ENCODE measurements at regions not wholly inside any gene's neighbourhood (a gene's known extent, or its start where the extent isn't known, plus 50 kb on each side); places are given as distances from the start of the nearest gene placed in this dataset.

DNA sequence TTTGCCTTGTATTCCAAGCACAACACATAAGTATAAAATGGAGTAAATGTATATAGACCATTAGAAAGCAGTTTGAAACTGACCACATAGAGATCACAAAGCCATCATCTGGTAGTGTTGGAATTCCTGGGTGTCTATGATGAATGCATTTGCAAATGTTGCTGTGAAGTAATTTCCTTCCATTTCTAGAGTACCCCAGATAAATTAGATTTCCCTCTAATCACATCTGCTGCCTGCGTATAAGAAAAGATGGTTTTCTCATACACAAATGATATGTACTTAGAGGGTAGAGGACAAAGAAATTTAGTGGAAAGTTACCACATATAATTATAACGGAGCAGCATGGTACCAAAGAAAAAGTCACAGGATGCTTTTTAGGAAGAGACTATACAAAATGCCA is 1117.8 kb downstream of the IGSF11 start:
- Histone ChIP-seq H3K23ac (ENCODE audit: insufficient read length) (no peak overlapping the region), H3K36me3 (ENCODE audit: control insufficient read depth in 2 of 4, insufficient read depth in 4 of 4, low read length in 3 of 4) (no peaks in the 10 kb centered on the region), H3K4me3 (ENCODE audit: extremely low read depth in 1 of 4, insufficient read depth in 2 of 4, low read depth in 3 of 4, low read length in 4 of 4) (no peak overlapping the region), H2BK120ac (replicated peaks; ENCODE audit: low read depth, low read length) (no peak overlapping the region), H3K4ac (replicated peaks; ENCODE audit: insufficient read length, low read depth, low read length) (no peak overlapping the region), H3K79me1 (ENCODE audit: low read depth, low read length) (no peaks in the 10 kb centered on the region), H2BK12ac (ENCODE audit: low read depth, low read length) (no peak overlapping the region), H2AK5ac (ENCODE audit: low read depth, low read length) (no peak overlapping the region), H2BK20ac (ENCODE audit: low read length) (no peak overlapping the region), H3K9me3 (ENCODE audit: insufficient read depth in 2 of 2, low read depth in 1 of 2, low read length in 1 of 2) (no peaks in the 10 kb centered on the region), H3K56ac (replicated peaks; ENCODE audit: insufficient read length, low read depth, low read length) (no peak overlapping the region), H3K79me2 (ENCODE audit: control insufficient read depth in 1 of 2, insufficient read depth in 2 of 2, low read length in 2 of 2) (no peaks in the 10 kb centered on the region), H3K18ac (ENCODE audit: extremely low read depth, low read length) (no peak overlapping the region), H3K4me1 (replicated peaks in 1 of 4; ENCODE audit: control insufficient read depth in 3 of 4, insufficient read depth in 4 of 4, low read length in 3 of 4) (peaks cover 0 to 5% (median 3%) of the 10 kb centered on the region in 4 experiments; a peak in 4 of 7 replicates), H2AFZ (ENCODE audit: low read length) (no peak overlapping the region), H3K14ac (ENCODE audit: insufficient read length) (no peak overlapping the region), H3K4me2 (ENCODE audit: insufficient read depth in 1 of 2, low read depth in 2 of 2, low read length in 2 of 2) (no peak overlapping the region), H4K5ac (ENCODE audit: insufficient read length, low read depth, low read length) (no peak overlapping the region), H2BK5ac (ENCODE audit: low read depth, low read length) (no peak overlapping the region), H4K91ac (replicated peaks; ENCODE audit: insufficient read length, low read length) (no peak overlapping the region), H4K20me1 (replicated peaks in 1 of 2; ENCODE audit: control insufficient read depth in 1 of 2, insufficient read depth in 2 of 2, low read length in 2 of 2) (no peaks in the 10 kb centered on the region), H3K27me3 (replicated peaks in 1 of 4; ENCODE audit: control insufficient read depth in 3 of 4, extremely low read depth in 1 of 4, insufficient read depth in 3 of 4, low read length in 3 of 4) (no peaks in the 10 kb centered on the region; a peak in 1 of 7 replicates), H4K8ac (ENCODE audit: extremely low read depth, insufficient read depth, low read length) (no peak overlapping the region), H3K9ac (replicated peaks in 1 of 4; ENCODE audit: extremely low read depth in 1 of 4, low read depth in 3 of 4, low read length in 3 of 4) (no peak overlapping the region), H2BK15ac (ENCODE audit: low read length) (no peak overlapping the region), H3K23me2 (ENCODE audit: low read depth, low read length) (no peaks in the 10 kb centered on the region), H3K27ac (ENCODE audit: low read depth, low read length) (no peak overlapping the region)
- WGBS, 2 experiments (ENCODE audit: extremely low coverage in 1 of 2, insufficient coverage in 1 of 2, insufficient read length in 1 of 2, insufficient replicate concordance in 2 of 2, low coverage in 1 of 2, low lambda C conversion rate in 2 of 2, missing lambda C conversion rate in 1 of 2): 98% methylated on average over 2 of the region's 2 CpGs; no CpG with 5 or more reads in 1 of the 2 experiments
- ChIA-PET CTCF (ENCODE audit: partially characterized antibody) (no interaction called here), POLR2A (ENCODE audit: partially characterized antibody) (no interaction called here)
- DNase-seq (ENCODE audit: low read depth in 1 of 2, low spot score in 2 of 2) (no peak), FAIRE-seq (no peak)
- no peak for TF ChIP-seq JUND (IDR thresholded peaks at IDR 0.05; ENCODE audit: low read length)
- TF ChIP-seq RNF2 (IDR thresholded peaks at IDR 0.05; ENCODE audit: borderline replicate concordance, low read depth, low read length, missing control alignments, poor library complexity, severe bottlenecking): no peak
- no peak for TF ChIP-seq TEAD4 (IDR thresholded peaks at IDR 0.05; ENCODE audit: low read depth, low read length)
- TF ChIP-seq CBX5 (IDR thresholded peaks at IDR 0.05; ENCODE audit: low read depth, low read length): no peak
- TF ChIP-seq SP2 (IDR thresholded peaks at IDR 0.05; ENCODE audit: low read length): no peak
- no peak for TF ChIP-seq POLR2AphosphoS5 (IDR thresholded peaks at IDR 0.05; ENCODE audit: low read depth, low read length)
- no peak for TF ChIP-seq SIN3A (conservative IDR thresholded peaks at IDR 0.05 in 1 of 2, IDR thresholded peaks at IDR 0.05 in 1 of 2; ENCODE audit: low read depth in 1 of 2, low read length in 2 of 2)
- no peak for TF ChIP-seq CTBP2 (IDR thresholded peaks at IDR 0.05; ENCODE audit: borderline replicate concordance, insufficient read depth, insufficient read length, low read length)
- TF ChIP-seq KDM1A (IDR thresholded peaks at IDR 0.05; ENCODE audit: borderline replicate concordance, low read length): no peak
- no peak for TF ChIP-seq BCL11A (IDR thresholded peaks at IDR 0.05; ENCODE audit: low read depth in 2 of 2, low read length in 2 of 2)
- TF ChIP-seq CHD1 (IDR thresholded peaks at IDR 0.05; ENCODE audit: low read depth, low read length): no peak
- TF ChIP-seq ZNF274 (IDR thresholded peaks at IDR 0.05; ENCODE audit: borderline replicate concordance, extremely low read depth, low read length): no peak
- TF ChIP-seq HDAC2 (IDR thresholded peaks at IDR 0.05; ENCODE audit: borderline replicate concordance in 1 of 2, low read depth in 2 of 2, low read length in 2 of 2): no peak
- TF ChIP-seq EZH2 (IDR thresholded peaks at IDR 0.05; ENCODE audit: low read depth, low read length, severe bottlenecking): no peak
